ENCODE measurements at regions not wholly inside any gene's neighbourhood (a gene's known extent, or its start where the extent isn't known, plus 50 kb on each side); places are given as distances from the start of the nearest gene placed in this dataset.

DNA sequence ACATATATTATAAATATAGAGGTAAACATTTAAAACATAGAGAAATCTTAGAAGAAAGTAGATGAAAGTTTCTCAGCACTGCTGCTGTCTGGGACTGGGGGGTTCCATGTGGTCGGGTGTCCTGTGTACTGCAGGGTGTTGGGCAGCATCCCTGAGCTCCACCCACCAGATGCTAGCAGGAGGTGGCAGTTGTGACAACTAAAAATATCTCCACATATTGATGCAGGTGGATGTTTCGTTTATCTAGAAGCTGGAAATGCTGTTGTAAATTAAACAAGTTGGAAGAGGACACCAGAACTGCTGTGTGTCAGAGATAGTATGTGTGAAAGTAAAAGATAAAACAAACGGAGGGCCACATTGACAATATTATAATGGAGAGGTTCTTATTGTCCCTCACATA lies 297.1 kb upstream of the USP9Y start:
- intact Hi-C loops (cut with micrococcal nuclease) (no loop called here), dilution Hi-C loops (cut with MboI; ENCODE audit: extremely low pct_ligation_motif_present, low sequenced_read_pairs) (no loop called here)
- Histone ChIP-seq H3K4me3 (replicated peaks in 1 of 3; ENCODE audit: insufficient read depth in 1 of 3, low read depth in 1 of 3, low read length in 3 of 3) (no peak overlapping the region), H3K79me2 (ENCODE audit: control insufficient read depth, insufficient read depth, low read length) (no peaks in the 10 kb centered on the region), H3K4me1 (ENCODE audit: control insufficient read depth, extremely low read depth, insufficient read depth, low read length) (no peaks in the 10 kb centered on the region), H3K9me1 (replicated peaks; ENCODE audit: control insufficient read depth, extremely low read depth, insufficient read depth, low read length) (no peaks in the 10 kb centered on the region), H3K9me3 (replicated peaks; ENCODE audit: control insufficient read depth, insufficient read depth, low read length) (no peaks in the 10 kb centered on the region), H2AFZ (ENCODE audit: low read depth, low read length) (no peak overlapping the region), H3K27ac (ENCODE audit: insufficient read depth, low read depth, low read length) (no peak overlapping the region), H3K27me3 (ENCODE audit: control insufficient read depth in 2 of 2, insufficient read depth in 2 of 2, low read length in 2 of 2) (no peaks in the 10 kb centered on the region), H3K36me3 (ENCODE audit: control insufficient read depth in 2 of 2, extremely low read depth in 1 of 2, insufficient read depth in 2 of 2, low read length in 2 of 2) (no peaks in the 10 kb centered on the region), H3K9ac (replicated peaks; ENCODE audit: extremely low read depth, insufficient read depth, low read length) (no peak overlapping the region), H3K4me2 (ENCODE audit: insufficient read depth, low read length) (no peak overlapping the region), H4K20me1 (replicated peaks; ENCODE audit: control insufficient read depth, extremely low read depth, insufficient read depth, low read length) (no peaks in the 10 kb centered on the region)
- CTCF ChIA-PET = no interaction called here
- no TSS peak for BruUV-seq (replicated peaks)
- FAIRE-seq (no peak), DNase-seq (ENCODE audit: low read depth, low spot score) (no peak)
- TF ChIP-seq MYC (IDR thresholded peaks at IDR 0.05; ENCODE audit: low read depth, low read length) (no peak), JUN (IDR thresholded peaks at IDR 0.05; ENCODE audit: borderline replicate concordance, insufficient read depth, insufficient read length, low read depth) (no peak), POLR2A (IDR thresholded peaks at IDR 0.05; ENCODE audit: low read depth, low read length) (no peak), FOS (IDR thresholded peaks at IDR 0.05; ENCODE audit: borderline replicate concordance, insufficient read depth, low read length) (no peak), GATA2 (IDR thresholded peaks at IDR 0.05; ENCODE audit: insufficient read depth, insufficient read length, low read depth, low read length) (no peak), POLR2AphosphoS5 (IDR thresholded peaks at IDR 0.05; ENCODE audit: insufficient read depth, low read depth, low read length) (no peak), EZH2 (IDR thresholded peaks at IDR 0.05; ENCODE audit: borderline replicate concordance, low read depth, low read length, severe bottlenecking) (no peak)
- TF ChIP-seq, protein P1, sequence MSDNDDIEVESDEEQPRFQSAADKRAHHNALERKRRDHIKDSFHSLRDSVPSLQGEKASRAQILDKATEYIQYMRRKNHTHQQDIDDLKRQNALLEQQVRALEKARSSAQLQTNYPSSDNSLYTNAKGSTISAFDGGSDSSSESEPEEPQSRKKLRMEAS (IDR thresholded peaks at IDR 0.05; ENCODE audit: insufficient read depth, insufficient read length) = no peak
- TF ChIP-seq, protein P2, sequence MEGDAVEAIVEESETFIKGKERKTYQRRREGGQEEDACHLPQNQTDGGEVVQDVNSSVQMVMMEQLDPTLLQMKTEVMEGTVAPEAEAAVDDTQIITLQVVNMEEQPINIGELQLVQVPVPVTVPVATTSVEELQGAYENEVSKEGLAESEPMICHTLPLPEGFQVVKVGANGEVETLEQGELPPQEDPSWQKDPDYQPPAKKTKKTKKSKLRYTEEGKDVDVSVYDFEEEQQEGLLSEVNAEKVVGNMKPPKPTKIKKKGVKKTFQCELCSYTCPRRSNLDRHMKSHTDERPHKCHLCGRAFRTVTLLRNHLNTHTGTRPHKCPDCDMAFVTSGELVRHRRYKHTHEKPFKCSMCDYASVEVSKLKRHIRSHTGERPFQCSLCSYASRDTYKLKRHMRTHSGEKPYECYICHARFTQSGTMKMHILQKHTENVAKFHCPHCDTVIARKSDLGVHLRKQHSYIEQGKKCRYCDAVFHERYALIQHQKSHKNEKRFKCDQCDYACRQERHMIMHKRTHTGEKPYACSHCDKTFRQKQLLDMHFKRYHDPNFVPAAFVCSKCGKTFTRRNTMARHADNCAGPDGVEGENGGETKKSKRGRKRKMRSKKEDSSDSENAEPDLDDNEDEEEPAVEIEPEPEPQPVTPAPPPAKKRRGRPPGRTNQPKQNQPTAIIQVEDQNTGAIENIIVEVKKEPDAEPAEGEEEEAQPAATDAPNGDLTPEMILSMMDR (IDR thresholded peaks at IDR 0.05; ENCODE audit: extremely low read depth in 1 of 2, insufficient read depth in 1 of 2, low read depth in 1 of 2, low read length in 2 of 2) = no peak
- POLR2A ChIA-PET = no interaction called here

Data from endothelial cell of umbilical vein (primary cell).